ENCODE measurements at regions not wholly inside any gene's neighbourhood (a gene's known extent, or its start where the extent isn't known, plus 50 kb on each side); places are given as distances from the start of the nearest gene placed in this dataset.

GRCh38 chr13:63344711-63345110, 1929.1 kb upstream of the PCDH20 start:
- Mint-ChIP-seq H3K27ac (no peak overlapping the region), H3K9me3 (peaks cover 5 to 8% of the 10 kb centered on the region in 2 donors), H3K4me3 (no peak overlapping the region), H3K36me3 (no peaks in the 10 kb centered on the region), H3K4me1 (no peaks in the 10 kb centered on the region), H3K27me3 (no peaks in the 10 kb centered on the region)
- ATAC-seq (replicated peaks) (no peak), DNase-seq (no peak)

DNA sequence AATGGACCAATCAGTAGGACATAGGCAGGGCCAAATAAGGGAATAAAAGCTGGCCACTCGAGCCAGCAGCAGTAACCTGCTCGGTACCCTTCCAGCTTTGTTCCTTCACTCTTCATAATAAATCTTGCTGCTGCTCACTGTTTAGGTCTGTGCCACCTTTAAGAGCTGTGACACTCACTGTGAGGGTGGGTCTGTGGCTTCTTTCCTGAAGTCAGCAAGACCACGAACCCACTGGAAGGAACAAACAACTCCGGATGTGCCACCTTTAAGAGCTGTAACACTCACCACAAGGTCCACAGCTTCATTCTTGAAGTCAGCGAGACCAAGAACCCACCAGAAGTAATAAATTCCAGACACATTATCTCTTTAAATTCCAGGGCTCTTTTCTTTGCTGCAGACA, 1922.3 kb upstream of the PCDH20 start:
- H3K4me3 Mint-ChIP-seq = no peak overlapping the region
- H3K36me3 Mint-ChIP-seq = no peaks in the 10 kb centered on the region
- H3K9me3 Mint-ChIP-seq = peaks cover 8 to 12% of the 10 kb centered on the region in 2 donors
- no peaks in the 10 kb centered on the region for H3K4me1 Mint-ChIP-seq
- H3K27me3 Mint-ChIP-seq = no peaks in the 10 kb centered on the region
- ATAC-seq (replicated peaks) (no peak), DNase-seq (no peak)
- no peak overlapping the region for H3K27ac Mint-ChIP-seq

GRCh38 chr13:63337041-63337440, 1921.4 kb upstream of the PCDH20 start:
- H3K4me3 Mint-ChIP-seq = no peak overlapping the region
- peaks cover 8 to 14% of the 10 kb centered on the region in 2 donors for H3K9me3 Mint-ChIP-seq
- no peak overlapping the region for H3K27ac Mint-ChIP-seq
- ATAC-seq (replicated peaks) = no peak
- no peak for DNase-seq
- H3K4me1 Mint-ChIP-seq = no peaks in the 10 kb centered on the region
- no peaks in the 10 kb centered on the region for H3K27me3 Mint-ChIP-seq
- no peaks in the 10 kb centered on the region for H3K36me3 Mint-ChIP-seq

DNA sequence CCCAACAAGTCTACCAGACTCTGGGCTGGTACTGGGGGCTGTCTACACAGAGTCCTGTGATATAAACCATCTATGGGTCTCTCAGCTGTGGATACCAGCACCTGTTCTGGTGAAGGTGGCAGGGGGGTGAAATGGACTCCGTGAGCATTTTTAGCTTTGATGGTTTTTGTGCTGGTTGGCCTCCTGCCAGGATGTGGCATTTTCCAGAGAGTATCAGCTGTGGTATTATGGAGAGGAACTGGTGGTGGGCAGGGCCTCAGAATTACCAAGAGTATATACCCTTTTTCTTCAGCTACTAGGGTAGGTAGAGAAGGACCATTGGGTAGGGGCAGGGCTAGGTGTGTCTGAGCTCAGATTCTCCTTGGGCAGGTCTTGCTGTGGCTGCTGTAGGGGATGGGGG, 1920.9 kb upstream of the PCDH20 start:
- Mint-ChIP-seq H3K36me3 (no peaks in the 10 kb centered on the region), H3K4me1 (no peaks in the 10 kb centered on the region), H3K27me3 (no peaks in the 10 kb centered on the region), H3K27ac (no peak overlapping the region), H3K4me3 (no peak overlapping the region), H3K9me3 (peaks cover 8 to 14% of the 10 kb centered on the region in 2 donors)
- DNase-seq = no peak
- ATAC-seq (replicated peaks) = no peak

DNA sequence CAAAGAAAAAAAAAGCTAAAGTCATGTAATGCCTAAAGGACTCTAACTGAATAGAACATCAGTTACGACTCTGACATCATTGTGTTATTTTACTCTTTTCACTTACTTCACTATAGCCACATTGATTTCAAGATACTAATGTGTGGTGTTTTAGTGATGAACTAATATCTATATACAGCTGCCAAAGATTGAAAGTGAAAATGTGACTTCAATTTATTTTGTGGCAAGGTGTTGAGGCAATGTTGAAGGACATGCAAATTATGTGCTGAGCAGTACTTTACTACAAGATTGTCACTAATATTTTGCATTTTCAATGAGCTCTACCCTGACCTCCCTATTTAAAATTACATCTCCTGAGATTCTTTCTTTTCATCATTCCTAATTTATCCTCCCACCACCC, 1911.9 kb upstream of the PCDH20 start:
- H3K36me3 Mint-ChIP-seq = no peaks in the 10 kb centered on the region
- H3K27ac Mint-ChIP-seq = no peak overlapping the region
- H3K9me3 Mint-ChIP-seq = no peaks in the 10 kb centered on the region
- H3K4me3 Mint-ChIP-seq = no peak overlapping the region
- no peaks in the 10 kb centered on the region for H3K4me1 Mint-ChIP-seq
- no peak for DNase-seq
- no peak for ATAC-seq (replicated peaks)
- H3K27me3 Mint-ChIP-seq = no peaks in the 10 kb centered on the region

DNA sequence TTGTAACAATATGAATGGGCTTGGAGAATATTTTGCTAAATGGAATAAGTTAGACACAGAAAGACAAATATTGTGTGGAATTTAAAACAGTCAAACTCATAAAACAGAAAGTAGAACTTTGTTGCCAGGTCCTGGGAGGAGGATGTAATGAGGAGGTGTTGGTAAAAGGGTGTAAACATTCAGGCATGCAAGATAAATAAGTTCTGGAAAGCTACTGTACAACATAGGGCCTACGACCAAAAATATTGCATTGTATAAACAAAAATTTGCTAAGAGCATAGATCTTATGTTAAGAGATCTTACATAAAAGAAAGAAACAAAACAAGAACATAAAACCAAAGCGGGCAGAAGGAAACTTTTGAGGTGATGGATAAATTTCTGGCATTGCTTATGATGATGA, 1907.8 kb upstream of the PCDH20 start:
- H3K27ac Mint-ChIP-seq = no peak overlapping the region
- no peak for ATAC-seq (replicated peaks)
- H3K4me3 Mint-ChIP-seq = no peak overlapping the region
- no peaks in the 10 kb centered on the region for H3K4me1 Mint-ChIP-seq
- peaks cover 0 to 5% of the 10 kb centered on the region in 2 donors for H3K9me3 Mint-ChIP-seq
- no peaks in the 10 kb centered on the region for H3K36me3 Mint-ChIP-seq
- no peak for DNase-seq
- no peaks in the 10 kb centered on the region for H3K27me3 Mint-ChIP-seq

DNA sequence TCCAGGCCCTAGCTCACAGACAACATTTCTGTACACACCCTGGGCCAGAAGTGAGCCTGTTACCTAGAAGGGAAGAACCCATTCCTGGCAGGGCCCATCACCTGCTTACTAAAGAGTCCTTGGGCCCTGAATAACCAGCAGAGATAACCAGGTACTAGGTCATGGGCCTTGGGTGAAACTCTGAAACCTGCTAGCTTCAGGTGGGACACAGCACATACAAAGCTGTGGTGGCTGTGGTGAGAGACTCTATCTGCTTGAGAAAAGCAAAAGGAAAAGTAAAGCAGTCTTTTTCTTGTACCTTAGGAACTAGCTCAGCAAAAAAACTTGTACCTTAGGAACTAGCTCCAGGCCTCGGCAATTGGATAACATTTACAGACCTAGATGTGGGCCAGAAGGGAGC, 1895.9 kb upstream of the PCDH20 start:
- DNase-seq (no peak), ATAC-seq (replicated peaks) (no peak)
- Mint-ChIP-seq H3K4me1 (no peaks in the 10 kb centered on the region), H3K36me3 (no peaks in the 10 kb centered on the region), H3K9me3 (peaks cover 3 to 4% of the 10 kb centered on the region in 2 donors), H3K27me3 (no peaks in the 10 kb centered on the region), H3K27ac (no peak overlapping the region), H3K4me3 (no peak overlapping the region)

DNA sequence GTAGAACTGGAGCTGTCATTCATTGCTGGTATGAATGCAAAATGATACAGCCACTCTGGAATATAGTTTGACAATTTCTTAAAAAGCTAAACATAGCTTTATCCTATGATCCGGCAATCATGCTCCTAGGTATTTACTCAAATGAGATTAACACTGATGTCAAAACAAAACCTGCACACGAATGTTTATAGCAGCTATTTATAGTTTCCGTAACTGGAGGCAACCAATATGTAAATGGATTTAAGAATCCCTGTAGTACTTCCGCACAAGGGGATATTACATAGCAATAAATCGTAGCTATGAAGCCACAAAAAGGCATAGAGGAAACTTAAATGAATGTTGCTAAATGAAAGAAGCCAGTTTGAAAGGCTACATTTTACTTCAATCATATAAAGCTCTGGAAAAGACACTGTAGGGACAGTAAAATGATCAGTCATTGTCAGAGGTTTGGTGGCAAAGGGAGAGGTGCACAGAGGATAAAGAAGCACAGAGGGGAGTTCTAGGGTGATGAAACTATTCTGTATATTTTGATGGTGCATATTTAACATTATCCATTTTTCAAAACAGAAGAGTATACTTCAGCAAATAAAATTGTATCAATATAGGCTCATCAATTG, 1893.0 kb upstream of the PCDH20 start:
- no peak for DNase-seq
- Mint-ChIP-seq H3K27ac (no peak overlapping the region), H3K9me3 (peaks cover 0 to 5% of the 10 kb centered on the region in 2 donors), H3K4me3 (no peak overlapping the region), H3K36me3 (no peaks in the 10 kb centered on the region), H3K27me3 (no peaks in the 10 kb centered on the region), H3K4me1 (no peaks in the 10 kb centered on the region)
- ATAC-seq (replicated peaks) = no peak

DNA sequence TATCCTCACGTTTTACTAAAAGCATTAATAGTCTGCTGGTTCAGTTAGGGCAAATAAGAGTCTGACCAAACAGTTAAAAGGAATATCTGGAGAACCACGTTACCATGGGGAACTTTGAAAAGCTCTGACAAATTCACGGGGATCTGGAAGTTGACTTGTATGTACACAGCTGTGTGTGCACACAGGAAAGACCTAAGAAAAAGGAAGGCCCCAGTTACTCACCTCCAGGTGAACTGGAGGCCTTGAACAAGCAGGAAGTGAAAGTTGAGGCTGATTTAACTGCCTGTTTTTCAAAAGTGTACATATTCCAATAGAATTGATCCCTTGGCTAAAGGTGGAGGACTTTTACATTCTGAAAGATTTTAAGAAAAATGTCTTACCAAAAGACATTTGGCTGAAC, 1891.6 kb upstream of the PCDH20 start:
- Mint-ChIP-seq H3K4me3 (no peak overlapping the region), H3K9me3 (peaks cover 0 to 2% of the 10 kb centered on the region in 2 donors), H3K27me3 (no peaks in the 10 kb centered on the region), H3K27ac (no peak overlapping the region), H3K36me3 (no peaks in the 10 kb centered on the region), H3K4me1 (no peaks in the 10 kb centered on the region)
- no peak for ATAC-seq (replicated peaks)
- no peak for DNase-seq

- no peaks in the 10 kb centered on the region for H3K27me3 Mint-ChIP-seq
- no peaks in the 10 kb centered on the region for H3K36me3 Mint-ChIP-seq
- H3K27ac Mint-ChIP-seq = no peak overlapping the region
- no peak overlapping the region for H3K4me3 Mint-ChIP-seq
- ATAC-seq (replicated peaks) (no peak), DNase-seq (no peak)
- H3K9me3 Mint-ChIP-seq = peaks cover 0 to 2% of the 10 kb centered on the region in 2 donors
- no peaks in the 10 kb centered on the region for H3K4me1 Mint-ChIP-seq
Measured at GRCh38 chr13:63305641-63306133, 1890.0 kb upstream of the PCDH20 start.

DNA sequence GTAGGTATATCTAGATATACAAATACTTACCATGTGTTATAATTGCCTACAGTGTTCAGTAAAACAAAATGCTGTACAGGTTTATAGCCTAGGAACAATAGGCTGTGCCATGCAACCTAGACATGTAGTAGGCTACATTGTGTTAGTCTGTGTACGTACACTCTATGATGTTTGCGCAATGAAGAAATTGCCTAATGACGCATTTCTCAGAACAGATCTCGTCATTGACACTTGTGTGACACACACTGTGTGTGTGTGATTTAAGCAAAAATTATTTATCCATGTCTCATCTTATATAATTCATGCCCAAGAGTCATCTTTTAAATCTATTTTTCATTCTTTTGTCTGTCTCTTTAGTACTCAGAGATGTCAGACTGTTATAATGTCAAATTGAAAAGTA, 1888.8 kb upstream of the PCDH20 start:
- Mint-ChIP-seq H3K4me3 (no peak overlapping the region), H3K27me3 (no peaks in the 10 kb centered on the region), H3K36me3 (no peaks in the 10 kb centered on the region), H3K27ac (no peak overlapping the region), H3K4me1 (no peaks in the 10 kb centered on the region), H3K9me3 (peaks cover 0 to 2% of the 10 kb centered on the region in 2 donors)
- ATAC-seq (replicated peaks) = no peak
- no peak for DNase-seq

GRCh38 chr13:63299866-63300394, 1884.3 kb upstream of the PCDH20 start:
- Mint-ChIP-seq H3K36me3 (no peaks in the 10 kb centered on the region), H3K4me1 (no peaks in the 10 kb centered on the region), H3K4me3 (no peak overlapping the region), H3K27me3 (no peaks in the 10 kb centered on the region), H3K27ac (no peak overlapping the region), H3K9me3 (peaks cover 0 to 3% of the 10 kb centered on the region in 2 donors)
- DNase-seq = no peak
- no peak for ATAC-seq (replicated peaks)

DNA sequence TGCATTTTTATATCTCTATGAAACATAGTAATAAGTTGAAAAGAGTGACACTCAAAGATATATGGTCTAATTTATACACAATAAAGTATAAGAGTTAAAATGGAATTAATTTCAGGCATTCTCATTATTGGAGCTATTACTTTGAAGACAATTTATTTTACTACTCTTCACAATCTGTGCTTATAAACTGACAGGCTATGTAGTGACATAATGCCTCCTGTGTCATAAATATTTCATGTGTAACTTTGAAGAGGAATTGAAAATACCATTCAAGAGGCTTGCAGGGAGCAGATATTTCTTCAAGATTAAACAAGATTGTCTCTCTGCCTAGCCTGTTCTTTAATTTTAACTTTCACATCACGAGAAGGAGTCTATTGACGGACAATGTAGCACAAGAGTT, 1881.5 kb upstream of the PCDH20 start:
- DNase-seq = no peak
- Mint-ChIP-seq H3K4me1 (no peaks in the 10 kb centered on the region), H3K4me3 (no peak overlapping the region), H3K27me3 (no peaks in the 10 kb centered on the region), H3K36me3 (no peaks in the 10 kb centered on the region), H3K27ac (no peak overlapping the region), H3K9me3 (peaks cover 0 to 3% of the 10 kb centered on the region in 2 donors)
- ATAC-seq (replicated peaks) = no peak

DNA sequence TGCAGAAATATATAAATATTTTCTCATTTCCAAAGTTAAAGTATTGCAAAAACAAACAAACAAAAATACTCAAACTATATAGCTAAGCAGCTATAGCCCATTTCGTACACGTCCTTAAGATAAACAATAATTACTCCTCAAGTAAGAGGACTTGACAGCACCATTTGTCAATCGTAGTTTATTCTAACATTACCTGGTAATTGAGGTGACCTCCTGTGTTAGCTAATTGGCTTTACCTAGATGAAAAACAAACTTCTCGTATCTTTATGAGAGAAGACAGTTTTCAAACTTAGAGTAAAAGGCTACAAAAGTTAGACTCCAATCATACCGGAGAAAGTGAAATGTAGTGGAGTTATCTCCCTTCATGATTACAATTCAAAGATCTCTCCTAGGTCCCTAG, 1876.1 kb upstream of the PCDH20 start:
- Mint-ChIP-seq H3K4me1 (no peaks in the 10 kb centered on the region), H3K9me3 (no peaks in the 10 kb centered on the region), H3K4me3 (no peak overlapping the region), H3K27me3 (no peaks in the 10 kb centered on the region), H3K27ac (no peak overlapping the region), H3K36me3 (no peaks in the 10 kb centered on the region)
- ATAC-seq (replicated peaks) = no peak
- no peak for DNase-seq

- H3K27ac Mint-ChIP-seq = no peak overlapping the region
- ATAC-seq (replicated peaks) = no peak
- H3K9me3 Mint-ChIP-seq = peaks cover 4 to 8% of the 10 kb centered on the region in 2 donors
- no peak overlapping the region for H3K4me3 Mint-ChIP-seq
- no peaks in the 10 kb centered on the region for H3K36me3 Mint-ChIP-seq
- no peaks in the 10 kb centered on the region for H3K4me1 Mint-ChIP-seq
- DNase-seq = no peak
- H3K27me3 Mint-ChIP-seq = no peaks in the 10 kb centered on the region
Measured at GRCh38 chr13:63288576-63288975, 1872.9 kb upstream of the PCDH20 start.
